CD1c-positive myeloid dendritic cell (primary cell): ENCODE measurements at regions not wholly inside any gene's neighbourhood (a gene's known extent, or its start where the extent isn't known, plus 50 kb on each side); places are given as distances from the start of the nearest gene placed in this dataset.

Source experiments
- DNase-seq: peaks from one replicate; pipeline ENCODE4 v3.0.0-alpha.2; 2016; ENCODE audit errors: extremely low spot score

- DNase-seq, result no peak
These were observed 1205.4 kb downstream of the TBC1D22A start for GRCh38 chr22:47967831-47968230.

- DNase-seq, result no peak
These were observed 1203.9 kb downstream of the TBC1D22A start for GRCh38 chr22:47966316-47966715.

GRCh38 chr22:47965896-47966295 is 1203.4 kb downstream of the TBC1D22A start:
- DNase-seq, result no peak

GRCh38 chr22:47965066-47965465 is 1202.6 kb downstream of the TBC1D22A start:
- DNase-seq, result no peak

GRCh38 chr22:47963660-47964059 is 1201.2 kb downstream of the TBC1D22A start:
- no peak for DNase-seq

- no peak for DNase-seq
These were observed 1195.2 kb downstream of the TBC1D22A start for GRCh38 chr22:47957649-47958048.

DNA sequence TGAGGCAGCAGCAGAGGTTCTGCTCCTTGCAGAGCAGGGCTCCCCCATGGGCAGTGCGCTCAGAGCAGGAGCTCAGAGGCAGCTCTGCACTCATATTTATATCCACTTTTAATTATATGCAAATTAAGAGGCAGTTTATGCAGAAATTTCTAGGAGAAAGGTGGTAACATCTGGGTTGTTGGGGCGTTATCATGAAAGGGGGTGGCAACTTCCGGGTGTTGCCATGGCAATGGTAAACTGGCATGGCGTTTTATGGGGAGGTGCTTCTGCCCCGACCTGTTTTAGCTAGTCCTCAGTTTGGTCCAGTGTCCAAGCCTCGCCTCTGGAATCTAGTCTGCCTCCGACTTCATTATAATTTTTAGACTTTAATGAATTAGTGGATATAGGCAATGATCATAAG is 1191.7 kb downstream of the TBC1D22A start:
- DNase-seq, result no peak

DNA sequence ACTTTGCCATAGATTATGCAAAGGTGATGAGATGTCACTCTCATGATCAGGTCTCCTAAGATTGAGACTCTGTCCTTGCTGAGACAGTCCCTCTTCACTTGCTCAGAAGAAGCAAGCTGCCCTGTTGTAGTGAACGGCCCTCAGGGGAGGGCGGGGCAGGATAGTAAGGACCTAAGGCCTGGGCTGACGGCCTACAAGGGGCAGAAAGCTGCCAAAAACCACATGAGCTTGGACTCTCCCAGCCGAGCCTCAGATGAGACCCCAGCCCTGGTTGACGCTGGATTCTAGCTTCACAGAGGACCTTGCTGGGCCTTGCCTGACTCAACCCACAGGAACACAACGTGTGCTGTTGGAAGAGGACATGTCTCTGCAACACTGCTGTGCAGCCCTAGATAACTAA is 1182.5 kb downstream of the TBC1D22A start:
- DNase-seq, result no peak

- no peak for DNase-seq
These were observed 1181.6 kb downstream of the TBC1D22A start for GRCh38 chr22:47943729-47944700.

- no peak for DNase-seq
These were observed 1177.8 kb downstream of the TBC1D22A start for GRCh38 chr22:47940211-47940610.

DNA sequence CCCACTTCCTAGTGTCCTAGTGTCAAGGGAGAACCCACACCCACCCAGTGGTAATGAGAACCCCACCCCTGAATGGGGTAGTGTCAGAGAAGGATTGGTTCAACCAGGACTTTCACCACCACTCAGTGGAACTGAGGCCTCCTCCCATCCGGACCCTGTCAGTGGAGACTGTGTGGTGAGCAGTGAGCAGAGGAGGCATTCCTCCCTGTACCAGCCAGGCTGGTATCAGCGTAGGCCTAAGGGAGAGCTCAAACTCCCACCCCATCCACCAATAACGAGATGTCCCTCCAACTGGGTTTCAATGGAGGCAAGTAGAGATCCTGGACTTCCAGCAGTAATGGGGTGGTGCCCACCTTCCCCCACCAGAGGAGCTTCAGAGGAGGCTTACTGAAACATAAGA is 1171.4 kb downstream of the TBC1D22A start:
- DNase-seq, result no peak

DNA sequence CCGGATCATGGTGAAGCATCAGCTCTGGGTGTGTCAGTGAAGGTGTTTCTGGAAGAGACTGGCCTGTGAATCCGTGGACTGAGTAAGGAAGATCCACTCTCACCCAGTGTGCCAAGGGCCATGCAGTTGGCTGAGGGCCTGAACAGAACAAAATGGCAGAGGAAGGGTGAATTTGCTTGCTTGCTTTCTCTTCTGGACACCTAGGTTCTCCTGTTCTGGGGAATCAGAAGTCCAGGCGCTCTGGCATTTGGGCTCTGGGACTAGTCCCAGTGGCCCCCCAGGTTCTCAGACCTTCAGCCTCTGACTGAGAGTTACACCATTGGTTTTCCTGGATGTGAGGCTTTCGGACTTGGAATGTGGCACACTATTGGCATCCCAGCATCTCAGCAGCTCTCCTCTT is 1170.8 kb downstream of the TBC1D22A start:
- no peak for DNase-seq

- no peak for DNase-seq
These were observed 1167.3 kb downstream of the TBC1D22A start for GRCh38 chr22:47929646-47930185.

- no peak for DNase-seq
These were observed 1166.6 kb downstream of the TBC1D22A start for GRCh38 chr22:47929073-47929472.

GRCh38 chr22:47928631-47929030 is 1166.2 kb downstream of the TBC1D22A start:
- no peak for DNase-seq

DNA sequence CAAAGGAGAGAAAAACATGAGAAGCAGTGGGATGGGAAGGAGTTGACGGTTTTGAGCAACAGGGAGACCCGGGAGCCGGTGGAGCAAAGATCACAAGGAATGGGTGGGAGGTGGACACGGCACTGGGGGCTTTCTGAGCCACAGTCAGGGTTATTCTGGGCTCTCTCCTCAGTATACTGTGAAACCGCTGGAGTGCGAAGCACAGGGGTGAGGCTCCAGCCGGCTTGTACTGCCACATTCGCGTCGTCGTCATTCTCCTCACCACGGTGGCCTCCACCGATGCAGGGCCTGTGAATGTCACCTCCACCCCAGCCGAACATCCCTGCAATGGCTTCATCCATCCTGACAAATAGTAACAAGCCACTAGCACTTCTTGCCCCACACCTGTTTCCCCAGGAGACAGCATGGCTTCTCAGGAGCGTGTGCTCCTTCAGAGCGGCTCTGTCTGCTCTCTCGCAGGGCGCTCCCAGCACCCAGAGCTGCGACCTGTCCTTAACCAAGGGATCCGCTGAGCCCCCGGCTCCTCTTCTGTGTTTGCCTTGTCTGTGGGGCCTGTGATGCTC is 1165.3 kb downstream of the TBC1D22A start:
- no peak for DNase-seq

- DNase-seq, result no peak
These were observed 1160.6 kb downstream of the TBC1D22A start for GRCh38 chr22:47923011-47923427.

GRCh38 chr22:47921906-47922305 is 1159.5 kb downstream of the TBC1D22A start:
- DNase-seq, result no peak

- no peak for DNase-seq
These were observed 1158.0 kb downstream of the TBC1D22A start for GRCh38 chr22:47920380-47920959.

DNA sequence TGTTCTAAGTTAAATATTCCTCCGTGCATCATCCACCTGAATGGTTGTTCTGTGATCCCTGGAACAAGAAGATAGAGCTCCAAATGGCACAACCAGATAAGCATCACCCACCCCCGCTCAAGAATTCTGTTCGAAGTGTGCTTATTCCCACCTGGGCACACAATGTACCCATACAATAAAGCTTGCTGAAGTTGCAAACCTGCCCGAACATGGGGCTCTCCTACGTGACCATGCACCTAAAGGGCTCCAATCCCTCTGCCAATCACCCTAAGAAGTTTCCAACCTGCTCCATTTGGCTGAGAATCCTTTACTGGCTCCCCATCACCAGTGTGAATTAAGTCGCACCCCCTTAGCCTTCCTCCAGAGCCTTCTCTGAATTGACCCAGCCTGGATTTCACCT is 1157.4 kb downstream of the TBC1D22A start:
- no peak for DNase-seq

DNA sequence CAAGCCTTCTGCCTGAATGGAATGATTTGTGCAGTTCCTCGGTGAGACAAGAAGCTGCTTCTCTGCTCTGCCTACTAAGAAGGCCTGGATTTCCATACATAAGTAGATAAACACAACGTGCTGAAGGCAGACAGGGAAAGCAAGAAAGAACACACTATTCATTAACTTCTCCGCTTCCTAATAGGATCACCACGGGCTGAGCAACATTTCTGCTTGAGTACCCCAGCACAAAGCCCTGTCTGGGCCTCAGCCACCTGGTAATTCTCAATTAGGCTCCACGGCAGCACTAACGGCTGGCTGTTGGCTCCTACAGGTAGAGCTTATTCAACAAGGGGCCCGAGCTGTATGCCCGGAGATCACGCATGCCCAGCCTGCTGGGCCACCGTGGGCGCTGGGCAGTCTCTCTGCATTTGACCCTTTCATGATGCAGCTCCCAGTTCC is 1156.6 kb downstream of the TBC1D22A start:
- no peak for DNase-seq

DNA sequence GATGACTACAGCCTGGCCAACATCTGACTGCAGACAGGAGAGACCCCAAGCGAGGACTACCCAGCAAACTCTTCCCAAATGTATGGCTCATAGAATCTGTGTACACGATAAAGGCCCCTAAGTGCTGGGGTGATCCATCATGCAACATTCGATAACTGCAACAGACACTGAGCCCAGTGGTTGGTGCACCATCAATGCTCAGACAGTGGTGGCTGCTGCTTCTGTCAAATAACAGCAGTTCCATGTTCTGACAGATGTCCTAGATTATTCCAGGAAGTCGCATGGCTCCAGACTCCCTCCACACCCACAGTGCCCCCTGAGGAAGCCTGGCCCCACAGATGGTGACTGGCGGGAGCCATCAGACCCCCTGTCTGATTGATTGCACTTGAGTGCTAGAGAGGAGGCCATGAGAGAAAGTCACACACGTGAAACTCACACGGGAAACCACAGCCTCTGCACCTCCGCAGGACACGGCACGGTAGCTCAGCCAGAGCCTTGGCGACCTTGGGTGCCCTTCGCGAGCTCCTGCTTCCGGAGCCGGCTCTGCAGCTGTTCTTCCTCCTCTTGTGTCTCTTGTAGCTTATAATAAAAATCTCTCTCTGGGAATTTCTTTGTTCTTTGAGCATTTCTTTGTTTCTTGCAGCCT is 1155.9 kb downstream of the TBC1D22A start:
- no peak for DNase-seq
